H7 (cell line): ENCODE measurements at regions not wholly inside any gene's neighbourhood (a gene's known extent, or its start where the extent isn't known, plus 50 kb on each side); places are given as distances from the start of the nearest gene placed in this dataset.

Source experiments
- DNase-seq: peaks from one replicate; pipeline ENCODE4 v3.0.0; 2012
- H3K27me3 ChIP-seq: 2 replicates; pipeline ENCODE4 v1.6.0; 2011; ENCODE audit warnings: mild to moderate bottlenecking, low read length; ENCODE audit not compliant: control insufficient read depth, insufficient read depth
- H3K36me3 ChIP-seq: replicated peaks from 2 replicates; pipeline ENCODE4 v1.5.1; 2011; ENCODE audit warnings: low read length; ENCODE audit not compliant: control insufficient read depth, insufficient read depth
- H3K4me3 ChIP-seq: 2 replicates; pipeline ENCODE4 v1.5.1; 2011; ENCODE audit warnings: low read depth, mild to moderate bottlenecking, control low read depth, low read length, moderate library complexity; ENCODE audit not compliant: insufficient read depth

- DNase-seq = no peak
- no peaks in the 10 kb centered on the region for H3K36me3 ChIP-seq
- no peaks in the 10 kb centered on the region for H3K27me3 ChIP-seq
- H3K4me3 ChIP-seq = no peak overlapping the region
Measured at GRCh38 chr5:171509467-171509866, 90.0 kb downstream of the FGF18 start.

- Histone ChIP-seq H3K27me3 (no peaks in the 10 kb centered on the region), H3K36me3 (no peaks in the 10 kb centered on the region), H3K4me3 (no peak overlapping the region)
- DNase-seq = no peak
Measured at GRCh38 chr5:171512397-171512796, 93.0 kb downstream of the FGF18 start.

GRCh38 chr5:171513591-171513990, 94.1 kb downstream of the FGF18 start:
- Histone ChIP-seq H3K36me3 (no peaks in the 10 kb centered on the region), H3K4me3 (no peak overlapping the region), H3K27me3 (no peaks in the 10 kb centered on the region)
- DNase-seq = no peak

GRCh38 chr5:171518916-171519315, 99.5 kb downstream of the FGF18 start:
- H3K4me3 ChIP-seq = no peak overlapping the region
- H3K27me3 ChIP-seq = no peaks in the 10 kb centered on the region; the same call in 1 of the 2 replicates
- H3K36me3 ChIP-seq = no peaks in the 10 kb centered on the region
- DNase-seq = no peak

- no peaks in the 10 kb centered on the region for H3K36me3 ChIP-seq
- H3K27me3 ChIP-seq = no peaks in the 10 kb centered on the region; the same call in 1 of the 2 replicates
- DNase-seq = peak; percentile 93
- peak overlapping the region; percentile 15; the same call in 1 of the 2 replicates for H3K4me3 ChIP-seq
Measured at GRCh38 chr5:171520300-171521174, 101.1 kb downstream of the FGF18 start.

- H3K27me3 ChIP-seq = no peaks in the 10 kb centered on the region; the same call in 1 of the 2 replicates
- DNase-seq = peak; percentile 58
- H3K4me3 ChIP-seq = no peak overlapping the region
- H3K36me3 ChIP-seq = no peaks in the 10 kb centered on the region
Measured at GRCh38 chr5:171521219-171521633, 101.8 kb downstream of the FGF18 start.

GRCh38 chr5:171521679-171522078, 102.2 kb downstream of the FGF18 start:
- Histone ChIP-seq H3K36me3 (no peaks in the 10 kb centered on the region), H3K27me3 (no peaks in the 10 kb centered on the region; the same call in 1 of the 2 replicates), H3K4me3 (no peak overlapping the region)
- DNase-seq = no peak

- no peak for DNase-seq
- Histone ChIP-seq H3K36me3 (no peaks in the 10 kb centered on the region), H3K4me3 (no peak overlapping the region), H3K27me3 (no peaks in the 10 kb centered on the region; the same call in 1 of the 2 replicates)
Measured at GRCh38 chr5:171523781-171524180, 104.3 kb downstream of the FGF18 start.

GRCh38 chr5:171524466-171524865, 105.0 kb downstream of the FGF18 start:
- Histone ChIP-seq H3K36me3 (no peaks in the 10 kb centered on the region), H3K4me3 (no peak overlapping the region), H3K27me3 (no peaks in the 10 kb centered on the region)
- DNase-seq = no peak

- Histone ChIP-seq H3K27me3 (no peaks in the 10 kb centered on the region), H3K36me3 (no peaks in the 10 kb centered on the region), H3K4me3 (no peak overlapping the region)
- no peak for DNase-seq
Measured at GRCh38 chr5:171525085-171525484, 105.6 kb downstream of the FGF18 start.

- DNase-seq = no peak
Measured at GRCh38 chr5:171528036-171528435, 108.6 kb downstream of the FGF18 start.

GRCh38 chr5:171528865-171529614, 109.6 kb downstream of the FGF18 start:
- DNase-seq = no peak
- Histone ChIP-seq H3K27me3 (no peaks in the 10 kb centered on the region), H3K36me3 (no peaks in the 10 kb centered on the region), H3K4me3 (no peak overlapping the region)

More at GRCh38 chr5:171528036-171528435, 108.6 kb downstream of the FGF18 start:
- Histone ChIP-seq H3K27me3 (no peaks in the 10 kb centered on the region), H3K4me3 (no peak overlapping the region), H3K36me3 (no peaks in the 10 kb centered on the region)

GRCh38 chr5:171531638-171532037, 112.2 kb downstream of the FGF18 start:
- Histone ChIP-seq H3K27me3 (no peaks in the 10 kb centered on the region), H3K36me3 (no peaks in the 10 kb centered on the region), H3K4me3 (no peak overlapping the region)
- DNase-seq = no peak

GRCh38 chr5:171533153-171533552, 113.7 kb downstream of the FGF18 start:
- DNase-seq = no peak
- Histone ChIP-seq H3K27me3 (no peaks in the 10 kb centered on the region), H3K4me3 (no peak overlapping the region), H3K36me3 (no peaks in the 10 kb centered on the region)
